HG02571 (cell line): ENCODE measurements at regions not wholly inside any gene's neighbourhood (a gene's known extent, or its start where the extent isn't known, plus 50 kb on each side); places are given as distances from the start of the nearest gene placed in this dataset.

ENCODE experiments used
- ATAC-seq: cut with Tn5 transposase; IDR thresholded peaks from one replicate; pipeline ENCODE4 v1.9.1; 2021; ENCODE audit warnings: mild to moderate bottlenecking, moderate library complexity; ENCODE audit not compliant: unreplicated experiment

DNA sequence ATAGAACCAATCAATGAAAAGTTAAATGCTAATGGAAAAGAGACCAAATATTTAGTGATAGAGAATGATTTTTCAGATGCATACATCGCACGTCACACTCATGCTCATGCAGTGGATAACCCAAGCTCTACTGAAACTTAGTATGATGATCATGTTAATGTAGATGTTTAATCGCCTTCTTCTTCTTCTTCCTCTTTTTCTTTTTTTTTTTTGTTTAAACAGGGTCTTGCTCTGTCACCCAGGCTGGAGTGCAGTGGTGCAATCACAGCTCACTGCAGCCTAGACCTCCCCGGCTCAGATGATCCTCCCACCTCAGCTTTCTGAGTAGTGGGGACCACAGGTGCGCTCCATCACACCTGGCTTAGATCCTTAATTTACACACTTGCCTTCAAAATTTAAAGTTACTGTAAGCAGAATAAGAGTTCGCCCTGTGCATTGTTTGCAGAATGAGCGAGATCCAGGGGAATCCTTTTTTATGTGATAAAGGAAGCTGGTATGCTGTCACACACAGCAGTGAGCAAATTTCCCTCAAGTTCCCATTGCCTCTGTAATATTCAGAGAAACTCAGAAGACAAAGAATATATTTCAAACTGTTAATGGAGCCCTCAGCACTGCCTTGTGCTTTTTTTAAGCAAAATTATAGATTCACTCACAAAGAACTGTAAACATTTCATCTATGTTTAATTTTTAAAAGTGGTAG, 194.2 kb upstream of the SGK1 start:
- ATAC-seq = no peak

DNA sequence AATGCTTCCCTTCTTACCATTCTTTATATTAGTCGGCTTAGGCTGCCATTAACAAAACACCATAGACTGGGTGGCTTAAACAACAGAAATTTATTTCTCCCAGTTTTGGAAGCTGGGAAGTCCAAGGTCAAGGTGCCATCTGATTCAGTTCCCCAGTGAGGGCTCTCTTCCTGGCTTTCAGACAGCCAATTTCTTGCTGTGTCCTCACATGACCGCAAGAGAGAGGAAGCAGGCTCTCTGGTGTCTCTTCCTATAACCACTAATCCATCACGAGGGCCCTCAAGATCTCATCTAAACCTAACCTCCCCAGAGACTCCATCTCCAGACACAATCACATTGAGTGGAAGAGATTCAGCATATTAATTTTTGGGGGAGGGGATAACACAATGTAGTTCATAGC, 193.0 kb upstream of the SGK1 start:
- ATAC-seq = no peak

DNA sequence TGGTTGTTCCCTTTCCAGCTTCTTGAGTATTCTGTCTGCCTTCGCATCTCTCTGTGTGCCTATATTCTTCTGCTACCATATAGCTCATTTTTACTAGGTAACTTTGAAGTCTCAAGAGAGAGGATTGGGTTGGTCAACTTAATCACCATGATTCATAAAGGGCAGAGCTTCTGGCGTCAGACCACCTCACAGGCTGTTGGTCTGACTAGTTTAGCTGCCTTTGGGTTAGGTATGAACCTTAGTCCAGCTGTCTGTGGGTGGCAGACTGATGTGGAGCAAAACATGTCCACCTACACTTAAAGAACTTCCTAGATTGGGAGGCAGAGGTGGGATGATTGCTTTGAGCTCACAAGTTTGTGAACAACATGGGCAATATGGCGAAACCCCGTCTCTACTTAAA, 192.2 kb upstream of the SGK1 start:
- ATAC-seq = no peak

DNA sequence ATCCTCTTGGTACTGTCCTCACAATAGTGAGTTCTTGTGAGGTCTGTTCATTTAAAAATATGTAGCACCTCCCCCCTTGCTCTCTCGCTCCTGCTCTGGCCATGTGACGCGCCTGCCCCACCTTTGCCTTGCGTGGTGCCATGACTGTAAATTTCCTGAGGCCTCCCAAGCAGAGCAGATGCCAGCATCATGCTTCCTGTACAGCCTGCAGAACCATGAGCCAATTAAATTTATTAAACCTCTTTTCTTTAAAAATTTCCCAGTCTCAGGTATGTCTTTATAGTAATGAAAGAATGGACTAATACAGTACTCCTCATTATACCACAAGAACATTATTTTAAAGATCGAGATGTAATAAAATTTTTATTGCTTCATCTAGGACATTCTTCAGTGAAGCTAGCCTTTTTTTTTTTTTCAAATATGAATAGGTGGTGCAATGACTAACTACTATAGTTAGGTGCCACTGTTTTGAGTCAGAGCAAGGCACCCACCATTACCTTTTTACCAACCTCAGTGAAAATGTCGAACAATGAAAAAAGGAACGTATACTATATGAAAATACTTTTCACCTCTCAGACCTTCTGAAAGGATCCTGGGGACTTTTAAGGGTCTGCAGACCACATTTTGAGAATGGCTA, 191.1 kb upstream of the SGK1 start:
- no peak for ATAC-seq

DNA sequence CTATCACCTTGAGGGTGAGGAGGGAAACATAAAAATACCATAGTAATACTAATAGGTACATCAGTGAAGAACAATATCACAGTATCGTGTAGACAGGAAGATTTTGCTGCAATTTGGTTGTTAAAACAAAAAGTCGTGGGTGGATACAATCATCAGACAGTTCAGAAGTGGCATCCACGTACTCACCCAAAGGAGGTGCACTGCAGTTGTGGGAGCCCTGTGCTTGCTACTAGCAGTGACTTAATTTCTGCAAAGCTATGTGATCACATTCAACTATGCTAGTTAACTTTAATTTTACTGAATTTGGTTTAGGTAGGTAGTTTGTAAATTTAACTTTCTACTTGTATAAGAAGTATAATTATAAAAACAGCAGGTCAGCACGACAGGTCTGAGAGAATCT, 188.2 kb upstream of the SGK1 start:
- no peak for ATAC-seq

DNA sequence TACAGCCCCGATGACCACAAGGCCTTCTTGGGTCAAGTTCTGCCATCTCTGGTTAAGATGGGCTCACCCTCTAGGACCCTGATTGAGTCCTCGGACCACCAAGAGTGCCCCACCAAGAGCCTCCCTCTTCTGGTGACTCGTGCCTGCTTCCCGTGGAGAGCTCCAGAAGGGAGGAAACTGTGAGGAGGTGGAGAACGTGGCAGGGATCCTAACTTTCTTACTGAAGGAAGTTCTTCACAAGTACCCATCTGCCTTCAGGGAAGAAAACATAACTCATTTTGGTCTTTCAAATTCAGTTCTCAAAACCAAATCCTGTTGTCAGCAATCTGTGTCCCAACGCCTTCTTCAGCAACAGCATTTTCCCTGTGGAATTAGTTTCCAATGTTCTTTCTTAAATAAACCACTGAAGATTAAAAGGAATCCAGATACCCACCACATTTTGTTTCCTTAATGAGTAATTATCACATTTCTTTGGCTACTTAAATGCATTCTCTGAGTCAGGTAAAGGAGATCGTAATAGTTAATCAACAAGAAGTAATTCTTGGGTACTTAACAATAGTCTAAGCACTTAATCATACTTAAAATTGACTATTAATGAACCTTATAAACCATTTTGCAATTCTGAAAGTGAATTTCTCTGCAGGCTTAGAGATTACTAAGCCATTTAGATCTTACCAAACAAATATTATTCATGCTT, 185.8 kb upstream of the SGK1 start:
- no peak for ATAC-seq

DNA sequence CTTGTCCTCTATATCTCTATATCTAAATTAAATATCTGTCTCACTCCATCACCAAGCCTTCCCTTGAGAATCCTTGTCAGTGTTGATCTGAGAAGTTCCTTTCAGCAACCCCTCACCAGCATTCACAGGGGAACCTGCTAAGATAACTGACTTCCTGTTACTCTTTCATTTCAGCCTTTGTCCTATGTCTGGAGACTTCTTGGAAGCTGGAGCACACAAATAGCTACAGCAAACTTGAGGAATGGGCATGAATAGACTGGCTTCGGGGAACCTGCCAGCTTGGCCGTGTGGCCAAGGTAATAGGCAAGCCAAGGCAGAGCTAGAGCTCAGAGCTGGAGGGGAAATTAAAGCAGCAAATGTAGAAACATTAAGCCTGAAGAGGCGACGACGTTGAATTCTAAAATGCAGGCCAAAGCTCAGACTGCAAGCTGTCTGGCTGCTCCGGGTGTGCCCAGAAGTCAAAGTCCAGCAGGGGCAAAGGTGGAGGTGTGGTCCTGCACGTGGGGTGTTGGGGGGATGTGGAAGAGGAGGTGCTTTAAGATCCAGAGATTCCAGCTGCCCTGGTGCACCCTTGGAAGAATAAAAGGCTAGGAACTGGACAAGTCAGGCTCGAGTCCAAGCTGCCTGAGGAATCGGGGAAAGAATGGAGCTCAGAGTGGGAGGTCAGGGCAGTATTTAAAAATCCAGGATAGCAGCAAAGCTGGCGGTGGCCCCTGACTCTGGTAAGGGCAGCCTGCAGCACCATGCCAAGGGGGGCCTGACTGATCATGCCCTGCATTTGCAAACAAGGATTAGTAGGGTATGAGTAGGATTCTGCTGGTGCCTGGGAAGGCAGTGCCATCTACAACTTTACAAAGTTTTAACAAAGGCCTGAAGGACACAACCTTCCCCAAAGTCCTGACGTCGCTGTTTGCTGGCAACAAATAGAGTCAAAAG, 185.0 kb upstream of the SGK1 start:
- ATAC-seq = no peak

DNA sequence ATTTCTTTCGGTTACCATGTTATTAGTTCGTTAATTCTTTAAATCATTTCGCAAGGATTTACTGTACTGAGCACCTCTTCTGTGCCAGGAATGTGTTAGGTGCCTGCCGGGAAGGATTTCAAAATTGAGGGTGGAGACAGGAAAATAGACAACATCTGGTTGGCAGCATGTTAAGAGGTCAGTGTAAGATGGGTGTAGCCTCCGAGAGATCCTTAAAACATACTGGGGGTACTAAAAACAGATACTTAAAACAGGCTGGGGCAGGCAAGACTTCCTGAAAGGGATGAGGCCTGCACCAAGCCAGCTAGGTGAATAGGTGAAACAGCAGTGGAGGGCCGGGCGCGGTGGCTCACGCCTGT, 178.0 kb upstream of the SGK1 start:
- no peak for ATAC-seq

DNA sequence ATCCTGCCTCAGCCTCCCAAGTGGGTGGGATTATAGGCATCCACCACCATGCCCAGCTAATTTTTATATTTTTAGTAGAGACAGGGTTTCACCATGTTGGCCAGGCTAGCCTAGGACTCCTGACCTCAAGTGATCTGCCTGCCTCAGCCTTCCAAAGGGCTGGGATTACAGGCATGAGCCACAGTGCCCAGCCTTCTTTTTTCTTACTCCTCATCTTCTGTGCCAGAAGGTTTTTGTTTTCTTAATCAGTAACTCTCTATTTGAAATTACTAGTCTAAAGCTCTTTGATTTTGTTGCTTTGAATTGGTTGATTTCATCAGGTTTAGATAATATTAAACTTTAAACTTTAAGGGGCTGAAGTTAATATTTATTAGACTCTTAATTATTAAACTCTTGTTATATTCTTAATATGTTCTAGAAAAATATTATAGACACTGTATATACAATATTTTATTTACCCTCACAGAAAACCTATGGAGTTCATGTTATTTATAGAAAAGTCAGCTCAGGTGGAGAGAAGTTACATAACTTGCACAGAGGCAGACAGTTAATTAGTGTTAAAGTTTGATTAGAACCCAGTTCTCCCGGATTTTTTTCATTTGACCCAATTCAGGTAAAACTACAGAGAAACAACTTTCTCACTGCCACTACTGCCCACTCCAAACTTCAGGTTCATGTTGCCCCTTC, 177.4 kb upstream of the SGK1 start:
- ATAC-seq = no peak

DNA sequence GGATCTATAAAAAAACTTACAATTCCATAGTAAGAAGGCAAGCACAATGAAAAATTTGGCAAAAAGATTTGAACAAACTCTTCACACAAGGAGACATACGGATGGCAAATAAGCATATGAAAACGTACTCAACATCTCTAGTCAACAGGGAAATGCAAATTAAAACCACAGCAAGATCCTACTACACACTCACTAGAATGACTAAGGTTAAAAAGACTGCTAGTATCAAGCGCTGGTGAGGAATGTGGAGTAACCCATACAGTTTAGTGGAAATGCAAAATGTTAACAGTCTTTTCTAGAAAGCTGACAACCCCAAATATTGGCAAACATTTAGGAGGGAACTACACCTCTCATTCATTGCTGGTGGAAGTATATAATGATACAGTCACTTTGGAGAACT, 175.9 kb upstream of the SGK1 start:
- ATAC-seq = no peak

DNA sequence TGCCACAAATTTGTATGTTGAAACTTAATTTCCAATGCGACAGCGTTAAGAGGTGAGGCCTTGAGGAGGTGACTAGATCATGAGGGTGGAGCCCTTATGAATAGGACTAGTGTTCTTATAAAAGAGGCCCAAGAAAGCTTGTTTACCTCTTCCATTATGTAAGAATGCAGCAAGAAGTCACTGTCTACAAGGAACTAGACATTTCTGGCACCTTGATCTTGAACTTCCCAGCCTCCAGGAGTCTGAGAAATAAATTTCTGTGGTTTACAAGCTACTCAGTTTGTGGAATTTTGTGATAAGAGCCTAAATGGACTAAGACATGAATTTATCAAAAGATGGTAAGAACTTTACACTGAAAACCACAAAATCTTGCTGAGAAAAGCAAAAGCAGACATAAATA, 173.6 kb upstream of the SGK1 start:
- no peak for ATAC-seq

DNA sequence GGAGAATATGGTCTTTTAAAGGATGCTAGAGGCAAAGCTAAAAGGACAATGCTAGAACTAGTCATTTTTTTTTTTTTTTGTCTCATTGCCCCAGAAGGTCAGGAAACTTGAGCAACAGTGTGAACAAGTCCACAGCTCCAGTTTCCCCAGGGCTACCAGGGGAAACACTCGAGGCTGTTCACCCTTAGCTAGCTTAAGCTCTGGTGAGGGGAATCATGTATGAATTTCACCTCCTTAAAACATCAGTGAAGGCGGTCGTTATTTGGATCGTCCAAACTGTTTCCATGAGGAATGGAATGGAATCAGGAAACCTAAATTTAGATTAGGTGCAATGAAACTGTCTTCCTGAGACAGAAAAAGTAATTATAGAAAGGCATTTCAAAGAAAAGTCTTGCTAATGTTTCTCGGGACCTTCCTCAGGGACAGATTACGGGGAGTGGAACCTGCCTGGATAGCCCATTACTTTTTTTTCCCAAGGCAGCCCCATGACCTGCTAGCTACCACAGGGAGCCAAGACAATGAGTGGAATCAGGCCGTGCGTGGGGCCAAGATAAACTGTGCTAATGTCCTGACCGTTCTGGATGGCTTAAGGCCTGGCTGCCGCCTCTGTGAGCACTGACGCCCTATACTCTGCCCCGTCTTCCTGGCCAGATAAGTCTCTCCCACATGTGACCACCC, 164.8 kb upstream of the SGK1 start:
- no peak for ATAC-seq

DNA sequence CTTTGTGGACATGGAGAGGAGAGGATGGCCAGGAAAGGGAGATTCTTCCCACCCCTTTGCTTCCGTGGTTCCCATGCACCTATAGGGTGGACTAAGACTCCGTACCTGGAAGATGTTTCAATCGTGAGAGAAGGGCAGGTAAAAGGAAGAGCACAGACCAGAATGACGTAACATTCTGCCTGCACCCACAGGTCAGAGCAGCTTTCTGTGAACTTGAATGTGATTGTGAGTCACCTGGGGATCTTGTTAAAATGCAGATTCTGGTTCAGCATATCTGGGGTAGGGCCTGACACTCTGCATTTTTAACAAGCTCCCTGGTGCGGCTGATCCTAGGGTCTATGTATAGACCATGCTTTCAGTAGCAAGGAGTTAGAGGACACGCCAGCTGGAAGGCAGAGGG, 164.1 kb upstream of the SGK1 start:
- no peak for ATAC-seq

DNA sequence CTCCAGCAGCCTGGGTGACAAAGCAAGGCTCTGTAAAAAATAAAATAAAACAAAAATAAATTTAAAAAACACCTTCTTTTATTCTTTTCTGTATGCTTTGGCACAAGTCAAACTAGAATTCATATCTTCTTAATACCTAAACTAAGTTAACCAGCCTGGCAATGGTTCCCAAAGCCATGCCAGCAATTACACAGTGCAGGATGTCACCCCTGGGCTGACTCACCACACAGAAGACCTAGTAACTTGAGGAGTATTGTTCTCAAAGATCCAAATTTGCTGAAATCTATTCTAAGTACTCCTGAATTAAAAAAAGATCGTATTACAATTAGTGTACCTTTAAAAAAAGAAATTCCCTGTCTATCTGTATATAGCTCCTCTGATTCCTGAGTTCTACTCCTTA, 162.7 kb upstream of the SGK1 start:
- no peak for ATAC-seq

DNA sequence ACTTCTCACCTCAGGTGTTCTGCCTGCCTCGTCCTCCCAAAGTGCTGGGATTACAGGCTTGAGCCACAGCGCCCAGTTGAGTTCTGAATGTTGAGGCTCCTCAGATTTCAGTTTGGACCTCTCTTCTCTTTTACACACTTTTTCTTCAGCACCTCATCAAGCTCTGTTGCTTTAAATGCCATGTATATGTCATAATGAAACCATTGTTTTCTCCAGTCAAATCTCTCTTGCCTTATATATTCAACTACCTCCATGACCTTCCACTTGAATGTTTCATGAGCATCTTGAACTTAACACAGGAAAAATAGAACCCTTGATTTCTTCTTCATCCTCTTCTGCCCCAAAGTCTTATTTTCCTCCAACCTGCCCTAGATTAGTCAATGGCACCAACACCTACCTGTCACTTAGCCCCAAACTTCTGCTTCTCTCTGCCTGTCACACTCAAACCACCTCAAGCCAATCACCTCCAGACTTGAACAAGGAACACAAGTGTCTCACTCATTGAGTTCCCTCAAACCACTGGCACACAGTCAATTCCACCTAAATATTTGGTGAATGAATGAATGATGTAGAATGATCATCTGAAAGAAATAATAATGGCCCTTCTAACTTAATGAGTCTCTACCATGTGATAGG, 161.0 kb upstream of the SGK1 start:
- no peak for ATAC-seq

DNA sequence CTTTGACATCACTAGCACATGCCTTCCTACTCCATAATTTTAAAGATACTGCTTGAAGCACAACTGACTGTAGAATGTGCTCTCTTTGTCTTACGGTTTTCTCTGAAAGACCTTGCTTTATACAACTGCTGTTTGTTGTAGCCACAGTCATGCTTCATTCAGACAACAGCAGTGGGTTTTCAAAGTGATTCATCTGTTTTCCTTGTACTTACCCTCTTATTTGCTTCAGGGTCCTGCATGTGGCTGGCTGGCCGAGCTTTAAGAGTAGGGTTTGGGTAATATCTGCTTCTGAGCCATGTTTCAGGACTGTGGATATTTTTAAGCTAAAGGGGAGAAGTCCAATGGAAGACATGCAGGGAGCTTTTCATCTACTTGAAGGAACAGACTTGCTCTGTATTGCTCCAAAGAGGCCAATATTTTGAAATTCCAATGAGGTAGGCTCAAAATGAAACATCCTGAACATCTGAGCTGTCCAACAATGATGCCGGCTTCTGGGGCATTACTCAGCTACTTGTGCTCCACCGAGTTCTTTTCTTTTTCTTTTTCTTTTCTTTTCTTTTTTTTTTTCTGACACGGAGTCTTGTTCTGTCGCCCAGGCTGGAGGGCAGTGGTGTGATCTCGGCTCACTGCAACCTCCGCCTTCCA, 160.2 kb upstream of the SGK1 start:
- ATAC-seq = no peak

DNA sequence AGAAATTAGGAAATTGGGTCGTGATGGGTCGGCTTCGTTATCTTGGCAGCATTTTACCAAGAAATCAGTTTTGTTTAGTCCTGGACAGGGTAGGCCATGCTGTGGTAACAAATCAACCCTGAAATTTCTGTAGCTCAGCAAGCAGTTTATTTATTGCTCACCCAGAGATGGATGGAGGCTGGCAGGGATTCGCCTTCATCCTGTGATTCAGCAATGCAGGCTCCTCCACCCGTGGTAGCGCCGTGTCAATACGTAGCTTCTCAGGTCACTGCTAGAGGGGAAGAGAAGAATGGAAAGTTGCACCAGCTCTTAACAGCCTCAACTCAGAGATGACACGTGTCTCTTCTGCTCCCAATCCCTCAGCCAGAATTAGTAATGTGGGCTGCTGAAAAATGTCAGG, 157.0 kb upstream of the SGK1 start:
- ATAC-seq = no peak

DNA sequence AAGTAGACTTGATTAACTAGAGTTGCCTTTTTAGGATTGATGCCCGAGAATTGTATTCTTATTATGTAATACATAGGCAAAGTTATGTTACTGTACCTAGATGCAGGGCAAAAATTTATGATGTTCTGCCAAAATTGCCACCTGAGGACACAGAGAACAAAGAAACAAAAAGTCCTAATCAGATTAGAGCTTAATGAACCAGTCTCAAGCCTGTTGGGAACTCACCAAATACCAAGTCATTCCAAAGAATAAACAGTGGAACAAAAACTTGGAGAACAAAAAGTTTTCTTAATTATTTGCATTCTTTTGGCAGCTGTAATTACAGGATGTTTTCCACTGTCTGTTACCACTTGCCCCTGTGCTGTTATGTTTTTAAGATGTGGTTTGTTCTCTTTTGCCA, 154.7 kb upstream of the SGK1 start:
- no peak for ATAC-seq

DNA sequence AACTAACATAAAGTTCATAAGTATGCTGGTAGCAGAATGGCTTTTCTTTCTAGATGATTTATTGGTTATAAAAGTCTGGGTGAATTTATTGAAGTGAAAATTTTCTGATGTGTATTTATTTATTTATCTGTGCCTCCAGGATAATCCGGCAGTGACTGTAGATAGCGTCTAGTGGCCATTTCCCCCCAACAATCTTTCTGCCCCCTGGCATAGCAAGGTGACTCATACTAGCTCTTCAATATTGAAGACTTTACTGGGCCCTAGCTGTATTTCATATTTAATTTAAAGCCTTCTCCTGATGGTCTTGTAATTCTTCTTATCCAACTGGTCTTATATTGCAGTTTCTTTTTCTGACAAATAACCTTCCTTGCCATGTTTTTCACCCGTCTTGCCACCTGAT, 154.1 kb upstream of the SGK1 start:
- no peak for ATAC-seq
